PFSK-1 (cell line): ENCODE measurements at regions not wholly inside any gene's neighbourhood (a gene's known extent, or its start where the extent isn't known, plus 50 kb on each side); places are given as distances from the start of the nearest gene placed in this dataset.

Experiments
- FOXP2 ChIP-seq: optimal IDR thresholded peaks from 2 replicates; pipeline ENCODE3; 2011; ENCODE audit warnings: borderline replicate concordance, control low read depth, inconsistent platforms; ENCODE audit not compliant: insufficient read depth; ENCODE audit errors: extremely low read length, extremely low read depth
- POLR2AphosphoS5 ChIP-seq: IDR thresholded peaks from 2 replicates; pipeline ENCODE4 v1.6.1; 2012; ENCODE audit warnings: low read depth, mild to moderate bottlenecking, control low read depth, low read length, moderate library complexity
- REST ChIP-seq, 2 experiments: IDR thresholded peaks; 2 replicates each; pipeline versions ENCODE4 v1.6.1 to v1.8.0; 2011 to 2012; ENCODE audit warnings: low read depth in 2 of 2, low read length in 2 of 2, control low read depth in 1 of 2, inconsistent platforms in 1 of 2, mild to moderate bottlenecking in 1 of 2, moderate library complexity in 1 of 2; ENCODE audit not compliant: insufficient read depth in 1 of 2
- SIN3A ChIP-seq: IDR thresholded peaks from 2 replicates; pipeline ENCODE4 v1.6.1; 2012; ENCODE audit warnings: mild to moderate bottlenecking, low read length, moderate library complexity, borderline replicate concordance; ENCODE audit not compliant: insufficient read depth
- TAF1 ChIP-seq: IDR thresholded peaks from 2 replicates; pipeline ENCODE4 v1.6.1; 2012; ENCODE audit warnings: low read length, control low read depth, borderline replicate concordance; ENCODE audit not compliant: insufficient read depth

- TF ChIP-seq SIN3A (no peak), REST (IDR thresholded peaks at IDR 0.05; ENCODE audit: insufficient read depth in 1 of 2, low read depth in 2 of 2, low read length in 2 of 2) (no peak), FOXP2 (no peak), POLR2AphosphoS5 (no peak), TAF1 (no peak)
Measured at GRCh38 chr7:119640861-119641260, 632.1 kb upstream of the KCND2 start.

- TF ChIP-seq FOXP2: no peak
- TF ChIP-seq TAF1: no peak
- TF ChIP-seq REST (IDR thresholded peaks at IDR 0.05; ENCODE audit: insufficient read depth in 1 of 2, low read depth in 2 of 2, low read length in 2 of 2): no peak
- no peak for TF ChIP-seq POLR2AphosphoS5
- no peak for TF ChIP-seq SIN3A
Measured at GRCh38 chr7:119643558-119643957, 629.4 kb upstream of the KCND2 start.

GRCh38 chr7:119647286-119647685 lies 625.7 kb upstream of the KCND2 start:
- TF ChIP-seq FOXP2 (no peak), TAF1 (no peak), REST (IDR thresholded peaks at IDR 0.05; ENCODE audit: insufficient read depth in 1 of 2, low read depth in 2 of 2, low read length in 2 of 2) (no peak), SIN3A (no peak), POLR2AphosphoS5 (no peak)

- TF ChIP-seq SIN3A (no peak), POLR2AphosphoS5 (no peak), TAF1 (no peak), FOXP2 (no peak), REST (IDR thresholded peaks at IDR 0.05; ENCODE audit: insufficient read depth in 1 of 2, low read depth in 2 of 2, low read length in 2 of 2) (no peak)
Measured at GRCh38 chr7:119660080-119660479, 612.9 kb upstream of the KCND2 start.

GRCh38 chr7:119664601-119665000 lies 608.4 kb upstream of the KCND2 start:
- TF ChIP-seq TAF1: no peak
- TF ChIP-seq POLR2AphosphoS5: no peak
- TF ChIP-seq REST (IDR thresholded peaks at IDR 0.05; ENCODE audit: insufficient read depth in 1 of 2, low read depth in 2 of 2, low read length in 2 of 2): no peak
- no peak for TF ChIP-seq FOXP2
- no peak for TF ChIP-seq SIN3A
